ENCODE measurements at regions not wholly inside any gene's neighbourhood (a gene's known extent, or its start where the extent isn't known, plus 50 kb on each side); places are given as distances from the start of the nearest gene placed in this dataset.
A peak's percentile ranks its signal among the peaks of the same experiment; 100 is the strongest.
"Not testable (repeated sequence)": the region's sequence is repeated elsewhere in the genome, so short reads cannot be mapped to it uniquely, and the experiment has no call there.

DNA sequence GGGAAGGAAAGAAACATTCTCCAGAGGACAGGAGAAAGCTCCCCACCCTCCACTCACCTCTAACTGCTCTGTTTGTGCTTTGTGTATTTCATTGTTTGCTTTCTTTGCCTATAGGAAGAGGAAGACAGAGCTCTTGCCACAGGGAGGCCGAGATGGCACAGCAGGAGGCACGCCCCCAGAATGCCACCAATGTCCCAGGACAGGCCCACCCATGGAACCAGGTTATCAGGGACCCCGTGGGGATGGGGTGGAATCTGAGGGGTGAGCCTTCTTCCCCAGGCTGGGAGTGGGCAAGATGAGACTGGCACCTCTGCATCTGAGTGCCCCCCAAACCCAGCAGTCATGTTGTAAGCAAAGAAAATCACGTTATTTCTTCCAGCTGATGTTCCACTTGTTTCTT, 155.8 kb downstream of the TBC1D2B start:
- Histone ChIP-seq H3K27me3 (ENCODE audit: control insufficient read depth, insufficient read depth, low read length) (no peaks in the 10 kb centered on the region), H3K36me3 (replicated peaks; ENCODE audit: control insufficient read depth, insufficient read depth, low read length) (no peaks in the 10 kb centered on the region), H3K4me3 (ENCODE audit: insufficient read depth, low read depth, low read length) (no peak overlapping the region)
- no peak for DNase-seq

DNA sequence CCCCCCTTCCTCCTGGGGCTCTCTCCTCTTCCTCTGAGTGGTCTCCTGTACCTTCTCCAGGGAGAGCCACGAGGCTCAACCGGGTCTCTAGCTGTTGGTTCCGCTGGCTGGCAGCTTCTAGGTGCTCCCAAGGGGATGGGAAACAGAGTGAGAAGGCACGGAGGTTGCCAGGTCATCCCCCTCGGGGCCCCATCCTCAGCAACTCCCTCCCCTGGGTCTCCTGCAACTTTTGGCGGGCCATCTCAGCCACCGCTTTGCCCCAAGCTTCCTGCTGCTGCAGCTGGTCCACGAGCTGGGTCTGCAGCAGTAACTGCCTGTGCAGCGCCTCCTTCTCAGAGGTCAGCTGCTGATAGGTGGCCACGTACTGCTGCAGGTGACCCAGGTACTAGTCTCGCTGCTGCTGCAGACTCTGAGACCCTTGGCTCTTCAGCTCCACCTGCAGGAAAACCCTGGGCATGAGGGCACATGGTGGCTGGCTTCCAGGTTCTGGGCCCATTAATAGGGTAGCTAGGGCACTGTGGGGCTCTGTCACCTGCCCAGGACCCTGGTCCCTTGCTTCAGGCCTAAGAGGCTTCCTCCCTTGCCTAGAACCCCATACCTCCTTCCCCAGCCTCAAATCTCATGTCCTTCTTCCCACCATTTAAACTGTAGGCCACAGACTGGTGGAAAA, 160.4 kb downstream of the TBC1D2B start:
- DNase-seq; H3K27me3 ChIP-seq (ENCODE audit: control insufficient read depth, insufficient read depth, low read length); H3K4me3 ChIP-seq (ENCODE audit: insufficient read depth, low read depth, low read length); H3K36me3 ChIP-seq (replicated peaks; ENCODE audit: control insufficient read depth, insufficient read depth, low read length): not testable (repeated sequence)

DNA sequence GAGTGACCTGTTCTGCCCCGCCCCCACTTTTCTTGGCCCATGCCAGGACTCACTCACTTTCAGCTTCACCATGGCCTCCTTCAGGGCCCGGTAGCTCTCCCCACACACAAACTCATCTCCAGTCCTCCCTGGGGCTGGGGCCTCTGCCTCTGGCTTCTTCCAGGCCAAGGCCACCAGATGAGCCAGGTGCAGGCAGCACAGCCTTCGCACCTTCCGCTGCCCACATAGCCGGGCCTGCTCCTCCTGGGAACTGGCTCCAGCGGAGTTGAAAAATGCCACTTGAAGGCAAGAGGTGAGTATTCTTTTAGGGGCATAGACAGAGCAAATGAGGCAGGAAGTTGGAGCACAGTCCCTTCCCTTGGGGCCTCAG, 161.6 kb downstream of the TBC1D2B start:
- not testable (repeated sequence) for H3K27me3 ChIP-seq (ENCODE audit: control insufficient read depth, insufficient read depth, low read length); H3K4me3 ChIP-seq (ENCODE audit: insufficient read depth, low read depth, low read length); H3K36me3 ChIP-seq (replicated peaks; ENCODE audit: control insufficient read depth, insufficient read depth, low read length); DNase-seq

DNA sequence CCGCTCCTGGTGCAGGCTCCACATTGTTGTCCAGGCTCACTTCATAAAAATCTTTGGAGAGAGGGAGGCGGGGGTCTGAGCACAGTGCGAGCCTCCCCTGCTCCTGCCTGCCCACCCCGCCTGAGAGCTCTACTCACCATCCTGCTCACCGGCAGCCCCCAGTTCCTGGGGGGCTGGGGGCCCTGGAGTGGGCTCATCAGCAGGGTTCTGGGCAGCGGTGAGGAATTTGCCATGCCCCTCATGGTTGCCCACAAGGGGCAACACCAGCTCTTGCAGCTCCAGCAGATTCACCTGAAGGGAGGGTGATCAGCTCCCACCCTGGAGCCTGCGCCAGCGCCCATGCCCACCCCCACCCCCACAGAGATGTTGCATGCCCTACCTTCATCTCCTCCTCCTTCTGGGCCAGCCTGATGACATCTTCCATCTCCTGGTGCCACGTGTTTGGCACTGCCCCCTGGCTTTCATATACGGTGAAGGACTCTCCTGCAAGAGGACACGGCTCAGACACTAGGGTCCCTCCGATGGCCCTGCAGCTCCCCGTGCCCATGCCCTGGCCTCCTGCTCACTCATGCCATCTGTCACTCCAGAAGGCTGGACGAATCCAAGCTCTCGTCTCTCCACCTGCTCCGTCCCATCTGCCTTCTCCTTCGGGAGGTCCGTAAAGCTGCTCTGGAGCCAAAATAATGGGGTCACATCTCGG, 162.1 kb downstream of the TBC1D2B start:
- DNase-seq: no peak

DNA sequence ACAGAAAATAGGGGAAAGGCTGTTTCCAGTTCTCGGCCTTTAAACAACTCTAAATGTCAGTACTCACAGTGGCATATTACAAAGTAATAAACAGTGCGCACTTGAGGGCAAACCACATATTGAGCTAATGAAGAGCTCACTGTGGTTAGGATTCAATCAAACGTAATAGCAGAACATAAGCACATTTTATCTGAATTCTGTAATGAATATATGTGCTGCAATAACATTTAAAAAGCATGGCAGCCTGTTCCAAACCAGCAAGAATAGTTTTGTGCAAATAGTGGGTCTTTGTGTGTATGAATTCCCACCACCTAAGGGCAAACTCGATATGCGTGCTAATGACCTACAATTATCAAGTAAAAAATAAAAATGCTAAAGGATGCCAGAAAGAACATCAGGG, 163.0 kb downstream of the TBC1D2B start:
- not testable (repeated sequence) for DNase-seq

More for the DNA sequence above, 162.1 kb downstream of the TBC1D2B start:
- Histone ChIP-seq H3K27me3 (ENCODE audit: control insufficient read depth, insufficient read depth, low read length) (no peaks in the 10 kb centered on the region), H3K4me3 (ENCODE audit: insufficient read depth, low read depth, low read length) (no peak overlapping the region), H3K36me3 (replicated peaks; ENCODE audit: control insufficient read depth, insufficient read depth, low read length) (no peaks in the 10 kb centered on the region)

DNA sequence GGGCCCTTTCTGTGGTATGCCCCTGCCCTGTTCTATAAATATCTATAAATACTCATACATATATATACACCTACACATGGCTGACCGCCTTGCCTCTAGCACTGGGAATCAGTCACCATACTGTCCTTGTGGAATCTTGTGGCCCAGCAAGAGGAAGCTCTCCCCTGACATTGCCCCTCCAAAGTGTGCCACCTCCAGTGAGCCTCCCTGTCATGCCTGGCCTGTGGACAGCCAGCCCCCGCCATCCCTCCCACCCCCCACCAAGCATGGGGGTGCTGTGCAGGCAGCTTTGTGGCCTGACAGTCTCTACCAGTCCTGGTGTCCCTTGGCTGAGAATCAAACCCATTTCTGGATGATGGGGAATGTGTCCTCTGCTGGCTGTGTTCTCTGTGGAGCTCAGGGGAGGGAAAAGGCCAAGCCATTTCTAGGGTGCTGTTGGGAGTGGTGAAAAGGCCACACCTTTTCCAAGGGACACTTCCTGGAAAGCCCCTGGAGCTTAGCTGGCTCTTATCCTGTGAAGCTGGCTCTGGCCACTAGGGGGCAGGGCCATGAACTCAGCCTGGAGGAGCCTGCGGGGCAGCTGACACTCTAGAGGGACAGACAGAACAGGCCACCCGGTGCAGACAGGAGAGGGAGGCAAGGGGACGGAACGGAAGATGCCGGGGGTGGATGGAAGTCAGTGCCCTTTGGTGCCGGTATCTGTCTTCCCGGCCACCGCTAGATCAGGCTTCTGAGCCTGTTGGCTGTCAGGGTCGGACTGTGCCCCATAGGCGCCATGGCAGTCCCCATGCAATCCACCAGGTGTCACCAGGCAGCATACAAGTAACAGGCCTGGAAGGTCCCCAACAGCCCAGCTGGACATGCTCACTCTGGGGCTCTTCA, 167.2 kb downstream of the TBC1D2B start:
- H3K27me3 ChIP-seq (ENCODE audit: control insufficient read depth, insufficient read depth, low read length); H3K36me3 ChIP-seq (replicated peaks; ENCODE audit: control insufficient read depth, insufficient read depth, low read length): not testable (repeated sequence)
- peak; percentile 79 for DNase-seq
- peak overlapping the region; percentile 38 for H3K4me3 ChIP-seq (ENCODE audit: insufficient read depth, low read depth, low read length)

More for the DNA sequence above, 163.0 kb downstream of the TBC1D2B start:
- H3K4me3 ChIP-seq (ENCODE audit: insufficient read depth, low read depth, low read length); H3K27me3 ChIP-seq (ENCODE audit: control insufficient read depth, insufficient read depth, low read length); H3K36me3 ChIP-seq (replicated peaks; ENCODE audit: control insufficient read depth, insufficient read depth, low read length): not testable (repeated sequence)

DNA sequence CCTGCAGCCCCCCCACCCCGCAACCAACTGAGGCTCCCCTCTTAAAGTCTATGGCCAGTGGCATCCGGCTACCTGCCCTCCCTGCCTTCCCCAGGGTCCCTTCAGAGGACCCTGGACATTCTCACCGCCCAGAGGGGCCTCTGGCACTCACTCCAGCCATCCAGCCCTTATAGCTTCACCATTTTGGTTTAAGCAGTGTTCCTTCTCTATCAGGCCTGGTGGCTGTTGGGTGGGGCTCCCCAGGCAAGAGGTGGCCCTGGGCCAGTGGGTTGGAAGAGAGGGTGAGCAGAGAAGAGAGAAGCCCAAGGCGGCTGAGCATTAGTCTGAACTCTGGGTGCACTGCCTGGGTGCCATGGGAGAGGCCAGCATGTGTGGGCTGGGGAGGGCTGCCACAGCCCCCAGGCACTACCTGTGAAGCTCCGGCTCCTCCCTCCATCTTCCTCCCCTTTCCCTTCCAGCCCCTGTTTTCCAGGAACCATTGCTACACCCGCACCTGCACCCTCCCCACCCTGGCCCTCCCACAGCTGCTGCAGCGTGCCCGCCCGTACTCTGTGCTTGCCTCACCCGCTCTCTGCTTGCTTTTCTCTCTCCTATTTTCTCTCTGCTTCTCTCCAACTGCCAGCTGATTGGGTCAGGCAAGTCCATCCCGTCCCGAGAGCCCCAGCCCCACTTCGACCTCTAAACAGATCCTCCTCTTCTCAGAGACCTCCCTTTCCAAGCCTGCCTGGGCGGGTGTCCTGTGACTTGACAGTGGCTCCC, 168.2 kb downstream of the TBC1D2B start:
- Histone ChIP-seq H3K36me3 (replicated peaks; ENCODE audit: control insufficient read depth, insufficient read depth, low read length) (no peaks in the 10 kb centered on the region), H3K27me3 (ENCODE audit: control insufficient read depth, insufficient read depth, low read length) (no peaks in the 10 kb centered on the region), H3K4me3 (ENCODE audit: insufficient read depth, low read depth, low read length) (no peak overlapping the region)
- DNase-seq: no peak

DNA sequence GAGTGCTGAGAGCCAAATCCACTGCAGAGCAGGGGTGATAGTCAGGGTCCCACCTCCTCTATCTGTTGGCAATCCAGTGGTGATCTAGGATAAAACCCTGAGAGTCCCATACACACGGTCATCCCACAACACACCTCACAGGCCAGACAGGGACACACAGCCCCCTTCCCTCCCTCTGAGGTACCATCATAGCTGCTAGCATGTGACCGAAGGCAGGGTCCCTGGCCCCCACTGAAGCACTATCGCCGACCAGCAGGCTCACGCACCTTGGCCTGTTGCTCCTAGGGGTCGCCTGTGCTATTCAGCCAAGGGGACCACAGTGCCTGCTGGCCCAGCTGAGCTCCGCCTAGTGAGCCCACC, 168.8 kb downstream of the TBC1D2B start:
- not testable (repeated sequence) for H3K27me3 ChIP-seq (ENCODE audit: control insufficient read depth, insufficient read depth, low read length); H3K36me3 ChIP-seq (replicated peaks; ENCODE audit: control insufficient read depth, insufficient read depth, low read length); H3K4me3 ChIP-seq (ENCODE audit: insufficient read depth, low read depth, low read length); DNase-seq

DNA sequence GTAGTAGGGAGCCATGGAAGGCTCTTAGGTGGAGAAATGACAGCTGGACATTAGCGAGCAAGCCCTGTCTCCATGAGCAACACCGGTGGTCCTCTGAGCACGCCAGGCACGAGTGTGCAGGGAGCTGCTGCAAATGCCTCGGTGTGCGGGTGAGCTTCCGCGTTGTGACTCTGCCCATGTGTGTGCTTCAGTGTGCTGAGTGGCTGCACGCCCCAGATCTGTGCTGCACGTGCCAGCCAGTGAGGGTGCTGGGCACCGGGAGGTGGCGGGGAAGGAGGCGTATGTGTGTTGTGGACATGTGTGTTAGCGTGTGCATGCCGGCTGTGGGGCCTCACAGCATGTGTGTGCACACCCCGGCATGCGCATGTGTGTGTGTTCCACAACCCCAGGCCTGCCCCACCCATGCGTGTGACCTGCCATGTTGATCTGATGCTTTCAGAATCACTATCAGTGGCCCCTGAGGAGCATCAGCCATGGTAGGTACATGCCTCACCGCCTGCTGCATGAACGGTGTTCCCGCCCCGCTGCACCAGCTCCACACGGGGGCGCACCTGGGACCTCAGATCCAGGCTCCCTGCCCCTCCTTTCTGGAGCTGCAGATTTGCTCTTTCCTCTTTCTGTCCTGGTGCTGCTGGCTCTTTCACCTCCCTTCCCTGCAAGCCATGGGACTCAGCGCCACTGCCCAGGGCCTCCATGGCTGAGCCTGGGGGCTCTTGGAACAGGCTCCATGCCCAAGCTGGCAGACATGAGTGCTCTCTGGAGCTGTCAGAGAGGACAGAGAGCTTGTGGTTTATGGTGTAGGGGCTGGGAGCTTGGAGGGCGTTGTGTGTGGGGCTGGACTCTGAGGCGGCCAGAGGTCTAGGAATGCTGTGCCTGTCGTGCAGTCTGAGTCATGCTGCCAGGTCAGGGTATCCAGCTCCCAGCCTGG, 169.4 kb downstream of the TBC1D2B start:
- Histone ChIP-seq H3K4me3 (ENCODE audit: insufficient read depth, low read depth, low read length) (no peak overlapping the region), H3K27me3 (ENCODE audit: control insufficient read depth, insufficient read depth, low read length) (no peaks in the 10 kb centered on the region), H3K36me3 (replicated peaks; ENCODE audit: control insufficient read depth, insufficient read depth, low read length) (no peaks in the 10 kb centered on the region)
- DNase-seq: peak; percentile 80

DNA sequence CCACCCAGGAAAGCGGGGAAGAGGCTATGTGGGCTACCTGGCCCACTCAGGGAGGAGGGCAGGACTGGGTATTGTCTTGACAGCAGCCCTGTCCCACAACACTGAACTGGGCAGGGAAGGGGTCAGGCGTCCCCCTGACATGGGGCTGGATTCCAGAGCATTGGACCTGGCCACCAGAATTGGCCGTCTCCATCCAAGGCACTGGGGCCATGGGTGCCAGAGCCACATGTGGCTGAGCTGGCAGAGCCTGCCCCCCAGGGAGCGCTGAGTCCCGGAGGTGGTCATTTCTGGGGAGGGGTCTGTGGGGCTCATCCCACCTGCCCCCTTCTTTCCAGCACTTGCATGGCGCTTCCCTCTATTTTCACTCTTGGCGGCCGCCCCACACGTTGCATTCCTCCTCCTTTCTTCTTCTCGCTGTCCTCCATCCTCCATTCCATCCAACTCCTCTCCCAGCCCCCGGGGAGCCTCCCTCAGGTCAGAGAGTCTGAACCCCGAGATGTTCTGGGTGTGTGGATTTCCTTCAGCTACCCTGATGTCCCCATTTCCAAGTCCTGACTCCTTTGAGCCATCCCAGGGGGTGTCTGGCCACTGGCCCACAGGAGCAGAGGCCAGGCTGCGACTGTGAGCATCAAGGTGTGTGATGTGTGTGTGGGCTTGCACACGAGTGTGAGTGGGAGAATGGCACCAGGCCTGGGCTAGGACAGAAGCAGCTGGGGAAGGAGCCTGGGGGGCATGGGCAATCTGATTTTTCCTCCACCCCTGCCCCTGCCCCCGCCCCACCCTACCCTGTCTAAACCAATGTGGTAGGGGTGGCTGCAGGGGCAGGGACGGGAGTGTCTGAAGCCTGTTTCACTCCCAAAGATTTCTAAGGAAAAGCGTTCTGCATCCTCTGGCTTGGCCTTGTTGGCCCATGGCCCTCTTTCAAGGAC, 171.2 kb downstream of the TBC1D2B start:
- H3K36me3 ChIP-seq (replicated peaks; ENCODE audit: control insufficient read depth, insufficient read depth, low read length): not testable (repeated sequence)

DNA sequence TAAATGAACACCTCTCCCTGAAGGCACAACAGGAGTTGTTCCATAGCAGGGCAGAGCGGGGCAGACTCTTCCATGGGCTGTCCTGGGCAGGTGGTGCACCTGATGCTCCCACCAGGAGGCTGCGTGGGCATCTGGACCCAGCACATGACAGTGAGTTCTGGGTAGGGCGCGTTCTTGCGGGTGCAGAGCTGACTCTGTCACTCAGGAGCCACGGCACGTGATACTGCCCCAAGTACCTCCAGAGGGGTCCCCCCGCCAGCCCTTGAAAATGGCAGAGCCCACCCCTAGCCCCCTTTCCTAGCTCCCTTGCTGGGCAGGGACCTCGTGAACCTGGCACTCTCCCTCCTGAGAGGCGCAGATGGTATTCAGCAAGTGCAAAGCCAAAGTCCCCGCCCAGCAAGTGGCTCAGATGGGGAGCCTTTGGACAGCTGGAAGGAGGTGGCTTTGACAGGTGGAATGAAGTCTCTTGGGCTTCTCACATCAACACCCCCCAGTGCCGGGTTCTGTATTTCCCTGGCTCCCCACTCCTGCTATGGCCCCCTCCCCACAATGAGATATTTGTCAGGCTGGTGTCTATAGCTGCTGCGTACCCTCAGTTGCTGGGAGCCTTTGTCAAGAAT, 172.1 kb downstream of the TBC1D2B start:
- Histone ChIP-seq H3K27me3 (ENCODE audit: control insufficient read depth, insufficient read depth, low read length) (no peaks in the 10 kb centered on the region), H3K4me3 (ENCODE audit: insufficient read depth, low read depth, low read length) (no peak overlapping the region), H3K36me3 (replicated peaks; ENCODE audit: control insufficient read depth, insufficient read depth, low read length) (no peaks in the 10 kb centered on the region)
- no peak for DNase-seq

More for the DNA sequence above, 171.2 kb downstream of the TBC1D2B start:
- not testable (repeated sequence) for DNase-seq; H3K27me3 ChIP-seq (ENCODE audit: control insufficient read depth, insufficient read depth, low read length); H3K4me3 ChIP-seq (ENCODE audit: insufficient read depth, low read depth, low read length)

DNA sequence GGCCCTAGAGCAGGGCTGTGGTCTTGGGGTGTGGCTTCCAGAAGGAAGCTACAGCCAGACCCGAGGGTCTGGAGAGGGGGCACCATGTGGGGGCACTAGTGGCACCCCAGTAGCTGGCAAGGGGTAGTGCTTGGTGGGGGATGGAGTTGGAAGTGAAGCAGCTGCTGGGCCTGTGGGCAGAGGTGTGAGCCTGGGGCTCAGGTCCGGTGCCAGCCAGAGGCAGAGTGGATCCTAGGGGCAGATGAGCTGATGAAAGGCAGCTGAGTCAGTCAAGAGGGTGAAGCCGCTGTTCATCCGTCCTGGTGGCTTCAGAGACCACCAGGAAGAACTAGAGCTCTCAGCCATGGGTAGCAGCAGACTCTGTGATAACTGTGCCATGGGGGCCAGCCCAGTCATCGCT, 172.6 kb downstream of the TBC1D2B start:
- no peak overlapping the region for H3K4me3 ChIP-seq (ENCODE audit: insufficient read depth, low read depth, low read length)
- no peaks in the 10 kb centered on the region for H3K36me3 ChIP-seq (replicated peaks; ENCODE audit: control insufficient read depth, insufficient read depth, low read length)

More for the DNA sequence above, 172.6 kb downstream of the TBC1D2B start:
- no peaks in the 10 kb centered on the region for H3K27me3 ChIP-seq (ENCODE audit: control insufficient read depth, insufficient read depth, low read length)
- DNase-seq: no peak
